ENCODE measurements at regions not wholly inside any gene's neighbourhood (a gene's known extent, or its start where the extent isn't known, plus 50 kb on each side); places are given as distances from the start of the nearest gene placed in this dataset.

DNA sequence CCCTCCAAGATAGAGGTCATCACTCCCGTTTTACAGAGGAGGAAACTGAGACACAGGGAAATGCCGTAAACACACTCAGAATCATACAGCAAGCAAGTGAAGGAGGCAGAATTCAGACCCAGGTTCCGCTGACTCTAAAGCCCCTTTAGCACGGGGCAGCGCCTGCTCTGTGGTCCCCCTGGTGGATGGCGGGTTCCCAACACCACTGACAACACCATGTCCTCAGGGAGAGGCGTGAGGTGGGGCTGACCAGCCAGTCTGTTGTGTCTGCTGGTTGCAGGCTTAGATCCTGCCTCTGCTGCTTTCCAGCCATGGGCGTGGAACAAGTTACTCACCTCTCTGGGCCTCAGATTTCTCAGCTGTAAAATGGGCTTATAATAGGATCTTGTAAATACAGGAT lies 617.3 kb downstream of the MATN1 start:
- no peak for TF ChIP-seq EZH2 (IDR thresholded peaks at IDR 0.05; ENCODE audit: low read length)
- TF ChIP-seq, protein P1, sequence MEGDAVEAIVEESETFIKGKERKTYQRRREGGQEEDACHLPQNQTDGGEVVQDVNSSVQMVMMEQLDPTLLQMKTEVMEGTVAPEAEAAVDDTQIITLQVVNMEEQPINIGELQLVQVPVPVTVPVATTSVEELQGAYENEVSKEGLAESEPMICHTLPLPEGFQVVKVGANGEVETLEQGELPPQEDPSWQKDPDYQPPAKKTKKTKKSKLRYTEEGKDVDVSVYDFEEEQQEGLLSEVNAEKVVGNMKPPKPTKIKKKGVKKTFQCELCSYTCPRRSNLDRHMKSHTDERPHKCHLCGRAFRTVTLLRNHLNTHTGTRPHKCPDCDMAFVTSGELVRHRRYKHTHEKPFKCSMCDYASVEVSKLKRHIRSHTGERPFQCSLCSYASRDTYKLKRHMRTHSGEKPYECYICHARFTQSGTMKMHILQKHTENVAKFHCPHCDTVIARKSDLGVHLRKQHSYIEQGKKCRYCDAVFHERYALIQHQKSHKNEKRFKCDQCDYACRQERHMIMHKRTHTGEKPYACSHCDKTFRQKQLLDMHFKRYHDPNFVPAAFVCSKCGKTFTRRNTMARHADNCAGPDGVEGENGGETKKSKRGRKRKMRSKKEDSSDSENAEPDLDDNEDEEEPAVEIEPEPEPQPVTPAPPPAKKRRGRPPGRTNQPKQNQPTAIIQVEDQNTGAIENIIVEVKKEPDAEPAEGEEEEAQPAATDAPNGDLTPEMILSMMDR (optimal IDR thresholded peaks at IDR 0.05 in 1 of 3, IDR thresholded peaks at IDR 0.05 in 1 of 3, conservative IDR thresholded peaks at IDR 0.05 in 1 of 3; ENCODE audit: extremely low read depth in 1 of 3, insufficient read depth in 2 of 3, low read length in 3 of 3) = peak; percentile 35 to 60 (median 51)
- H3K27me3 ChIP-seq (ENCODE audit: control insufficient read depth, extremely low read depth, insufficient read depth, low read length) = peaks cover 24% of the 10 kb centered on the region
- no peak overlapping the region for H3K9ac ChIP-seq (ENCODE audit: control insufficient read depth, extremely low read depth, insufficient read depth, low read length)
- no peak overlapping the region for H3K4me2 ChIP-seq (ENCODE audit: control insufficient read depth, extremely low read depth, insufficient read depth, low read depth, low read length)
- no peaks in the 10 kb centered on the region for H3K79me2 ChIP-seq (ENCODE audit: control insufficient read depth, insufficient read depth, low read length)
- no peaks in the 10 kb centered on the region for H3K9me3 ChIP-seq (ENCODE audit: control insufficient read depth, low read depth, low read length)
- H3K9me1 ChIP-seq (ENCODE audit: control insufficient read depth, extremely low read depth, insufficient read depth, low read length) = no peaks in the 10 kb centered on the region
- no peak overlapping the region for H3K4me3 ChIP-seq (ENCODE audit: control insufficient read depth in 2 of 3, extremely low read depth in 1 of 3, insufficient read depth in 2 of 3, low read depth in 1 of 3, low read length in 3 of 3)
- no peaks in the 10 kb centered on the region for H3K4me1 ChIP-seq (ENCODE audit: control insufficient read depth, extremely low read depth, insufficient read depth, low read length)
- no peaks in the 10 kb centered on the region for H4K20me1 ChIP-seq (ENCODE audit: control insufficient read depth, extremely low read depth, insufficient read depth, low read length)
- H3K27ac ChIP-seq (ENCODE audit: control insufficient read depth, insufficient read depth, low read length) = no peak overlapping the region
- no peak for DNase-seq (ENCODE audit: low read depth, low spot score)
- H2AFZ ChIP-seq (ENCODE audit: control insufficient read depth, low read length) = no peak overlapping the region
- H3K36me3 ChIP-seq (ENCODE audit: control insufficient read depth in 2 of 2, extremely low read depth in 1 of 2, insufficient read depth in 2 of 2, low read length in 2 of 2) = no peaks in the 10 kb centered on the region
- no peak for FAIRE-seq
- dilution Hi-C loops (cut with MboI; ENCODE audit: extremely low pct_ligation_motif_present, low sequenced_read_pairs) = no loop called here

DNA sequence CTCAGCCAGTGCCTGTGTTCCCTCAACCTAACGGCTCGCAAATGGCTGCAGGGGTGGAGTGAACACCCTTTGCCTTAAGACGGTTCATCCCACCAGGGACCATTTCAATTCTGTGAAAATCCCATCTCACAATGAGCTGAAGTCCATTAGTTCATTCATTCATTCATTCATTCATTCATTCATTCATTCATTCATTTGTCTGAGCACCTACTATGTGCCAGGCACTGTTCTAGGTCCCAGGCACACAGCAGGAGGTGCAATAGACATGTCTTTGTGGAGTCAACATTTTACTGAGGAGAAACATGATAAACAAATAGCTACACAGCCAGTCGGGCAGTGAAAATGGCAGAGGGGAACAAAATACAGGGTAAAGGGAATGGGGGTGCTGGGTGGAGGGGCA lies 618.8 kb downstream of the MATN1 start:
- Histone ChIP-seq H3K9me1 (ENCODE audit: control insufficient read depth, extremely low read depth, insufficient read depth, low read length) (no peaks in the 10 kb centered on the region), H2AFZ (ENCODE audit: control insufficient read depth, low read length) (no peak overlapping the region), H3K27me3 (ENCODE audit: control insufficient read depth, extremely low read depth, insufficient read depth, low read length) (peaks cover 14% of the 10 kb centered on the region), H3K4me3 (ENCODE audit: control insufficient read depth in 2 of 3, extremely low read depth in 1 of 3, insufficient read depth in 2 of 3, low read depth in 1 of 3, low read length in 3 of 3) (no peak overlapping the region), H3K79me2 (ENCODE audit: control insufficient read depth, insufficient read depth, low read length) (no peaks in the 10 kb centered on the region), H3K27ac (ENCODE audit: control insufficient read depth, insufficient read depth, low read length) (no peak overlapping the region), H3K36me3 (ENCODE audit: control insufficient read depth in 2 of 2, extremely low read depth in 1 of 2, insufficient read depth in 2 of 2, low read length in 2 of 2) (no peaks in the 10 kb centered on the region), H3K9me3 (ENCODE audit: control insufficient read depth, low read depth, low read length) (no peaks in the 10 kb centered on the region), H3K4me2 (ENCODE audit: control insufficient read depth, extremely low read depth, insufficient read depth, low read depth, low read length) (no peak overlapping the region), H4K20me1 (ENCODE audit: control insufficient read depth, extremely low read depth, insufficient read depth, low read length) (no peaks in the 10 kb centered on the region), H3K9ac (ENCODE audit: control insufficient read depth, extremely low read depth, insufficient read depth, low read length) (no peak overlapping the region), H3K4me1 (ENCODE audit: control insufficient read depth, extremely low read depth, insufficient read depth, low read length) (no peaks in the 10 kb centered on the region)
- TF ChIP-seq EZH2 (IDR thresholded peaks at IDR 0.05; ENCODE audit: low read length) = no peak
- TF ChIP-seq, protein P1 (optimal IDR thresholded peaks at IDR 0.05 in 1 of 3, IDR thresholded peaks at IDR 0.05 in 1 of 3, conservative IDR thresholded peaks at IDR 0.05 in 1 of 3; ENCODE audit: extremely low read depth in 1 of 3, insufficient read depth in 2 of 3, low read length in 3 of 3) = no peak
- FAIRE-seq (no peak), DNase-seq (ENCODE audit: low read depth, low spot score) (no peak)
- dilution Hi-C loops (cut with MboI; ENCODE audit: extremely low pct_ligation_motif_present, low sequenced_read_pairs) = no loop called here

Measured in keratinocyte (primary cell).